Left ventricle myocardium inferior (tissue), 1 donor: ENCODE measurements at regions not wholly inside any gene's neighbourhood (a gene's known extent, or its start where the extent isn't known, plus 50 kb on each side); places are given as distances from the start of the nearest gene placed in this dataset.

Experiments used
- DNase-seq: peaks from one replicate; pipeline ENCODE4 v3.0.0-alpha.2; 2020
- H3K27ac ChIP-seq: fragments of 200-600 bp; replicated peaks from 2 replicates; pipeline ENCODE4 v1.8.0; 2021
- H3K27me3 ChIP-seq: fragments of 200-600 bp; 2 replicates; pipeline ENCODE4 v1.8.0; 2021; ENCODE audit warnings: low read depth
- H3K36me3 ChIP-seq: fragments of 200-600 bp; 2 replicates; pipeline ENCODE4 v1.8.0; 2021
- H3K4me1 ChIP-seq: fragments of 200-600 bp; 2 replicates; pipeline ENCODE4 v1.8.0; 2021
- H3K4me3 ChIP-seq: fragments of 200-600 bp; 2 replicates; pipeline ENCODE4 v1.8.0; 2021; ENCODE audit warnings: mild to moderate bottlenecking, moderate library complexity
- H3K9me3 ChIP-seq: fragments of 200-600 bp; replicated peaks from 2 replicates; pipeline ENCODE4 v1.8.0; 2021
- intact Hi-C: fragments of 100-400 bp; cut with micrococcal nuclease; formaldehyde crosslinking; loops from one replicate; pipeline ENCODE4 v1.11.0; 2022
- TF ChIP-seq, protein P1 (sequence below): fragments of 200-600 bp; IDR thresholded peaks from 2 replicates; pipeline ENCODE4 v1.8.0; 2021; ENCODE audit warnings: antibody characterized with exemption, mild to moderate bottlenecking, borderline replicate concordance
- donor health status: DM: no; HTN: yes; CAD: no; lungs with severe emphysema.

- peaks cover 3% of the 10 kb centered on the region for H3K9me3 ChIP-seq
- TF ChIP-seq, protein P1, sequence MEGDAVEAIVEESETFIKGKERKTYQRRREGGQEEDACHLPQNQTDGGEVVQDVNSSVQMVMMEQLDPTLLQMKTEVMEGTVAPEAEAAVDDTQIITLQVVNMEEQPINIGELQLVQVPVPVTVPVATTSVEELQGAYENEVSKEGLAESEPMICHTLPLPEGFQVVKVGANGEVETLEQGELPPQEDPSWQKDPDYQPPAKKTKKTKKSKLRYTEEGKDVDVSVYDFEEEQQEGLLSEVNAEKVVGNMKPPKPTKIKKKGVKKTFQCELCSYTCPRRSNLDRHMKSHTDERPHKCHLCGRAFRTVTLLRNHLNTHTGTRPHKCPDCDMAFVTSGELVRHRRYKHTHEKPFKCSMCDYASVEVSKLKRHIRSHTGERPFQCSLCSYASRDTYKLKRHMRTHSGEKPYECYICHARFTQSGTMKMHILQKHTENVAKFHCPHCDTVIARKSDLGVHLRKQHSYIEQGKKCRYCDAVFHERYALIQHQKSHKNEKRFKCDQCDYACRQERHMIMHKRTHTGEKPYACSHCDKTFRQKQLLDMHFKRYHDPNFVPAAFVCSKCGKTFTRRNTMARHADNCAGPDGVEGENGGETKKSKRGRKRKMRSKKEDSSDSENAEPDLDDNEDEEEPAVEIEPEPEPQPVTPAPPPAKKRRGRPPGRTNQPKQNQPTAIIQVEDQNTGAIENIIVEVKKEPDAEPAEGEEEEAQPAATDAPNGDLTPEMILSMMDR: no peak
- no peak overlapping the region for H3K4me3 ChIP-seq
- H3K36me3 ChIP-seq: no peaks in the 10 kb centered on the region
- no peak overlapping the region for H3K27ac ChIP-seq
- intact Hi-C loops: no loop called here
- H3K4me1 ChIP-seq: peaks cover 8% of the 10 kb centered on the region
- no peaks in the 10 kb centered on the region for H3K27me3 ChIP-seq
- no peak for DNase-seq
Measured at GRCh38 chr18:2178036-2178435, 393.3 kb downstream of the METTL4 start.

- H3K9me3 ChIP-seq: peaks cover 3% of the 10 kb centered on the region
- TF ChIP-seq, protein P1: no peak
- intact Hi-C loops: no loop called here
- DNase-seq: no peak
- H3K27ac ChIP-seq: no peak overlapping the region
- H3K4me3 ChIP-seq: no peak overlapping the region
- no peaks in the 10 kb centered on the region for H3K36me3 ChIP-seq
- no peaks in the 10 kb centered on the region for H3K27me3 ChIP-seq
- no peaks in the 10 kb centered on the region for H3K4me1 ChIP-seq
Measured at GRCh38 chr18:2179498-2180183, 391.7 kb downstream of the METTL4 start.

DNA sequence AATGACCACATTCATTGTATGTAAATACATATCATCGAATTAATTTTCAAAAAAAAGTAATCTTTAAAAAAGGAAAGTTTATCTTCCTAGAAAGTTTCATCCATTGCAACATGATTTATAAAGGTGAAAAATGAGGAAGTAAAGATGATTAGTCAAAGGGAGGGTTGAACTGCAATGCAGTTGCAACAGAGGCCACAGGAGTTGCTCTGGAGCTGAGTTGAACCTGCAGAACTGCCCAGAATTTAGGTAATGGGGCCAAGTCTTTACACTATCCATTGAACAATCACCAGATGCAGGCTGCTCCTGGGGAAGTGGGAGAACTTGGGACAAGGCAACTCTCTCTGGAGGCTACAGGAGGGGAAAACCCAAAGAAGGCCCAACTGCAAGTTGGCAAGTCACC is 390.7 kb downstream of the METTL4 start:
- Histone ChIP-seq H3K9me3 (peaks cover 3% of the 10 kb centered on the region), H3K4me1 (no peaks in the 10 kb centered on the region), H3K36me3 (no peaks in the 10 kb centered on the region), H3K27ac (no peak overlapping the region), H3K27me3 (no peaks in the 10 kb centered on the region), H3K4me3 (no peak overlapping the region)
- TF ChIP-seq, protein P1: no peak
- intact Hi-C loops: no loop called here
- DNase-seq: no peak

DNA sequence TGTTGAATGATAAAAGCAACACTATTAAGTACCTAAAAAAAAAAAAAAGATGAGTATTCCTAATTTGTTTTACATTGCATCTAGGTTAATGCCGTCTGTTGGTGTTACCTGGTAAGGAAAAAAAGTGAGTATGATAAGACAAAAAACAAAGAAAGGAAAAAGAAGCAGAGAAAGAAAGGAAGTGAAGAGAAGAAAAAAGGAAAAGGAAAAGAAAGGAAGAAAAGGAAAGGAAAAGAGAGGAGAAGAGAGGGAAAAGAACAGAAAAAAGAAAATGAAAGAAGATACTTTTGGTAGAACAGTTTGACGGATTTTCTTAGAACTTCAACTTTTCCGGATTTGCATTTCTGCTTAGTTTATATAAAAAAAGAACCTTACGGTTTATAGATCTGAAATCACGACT is 387.9 kb downstream of the METTL4 start:
- no peak overlapping the region for H3K27ac ChIP-seq
- no peaks in the 10 kb centered on the region for H3K27me3 ChIP-seq
- no peak overlapping the region for H3K4me3 ChIP-seq
- intact Hi-C loops: no loop called here
- peaks cover 3% of the 10 kb centered on the region for H3K9me3 ChIP-seq
- H3K4me1 ChIP-seq: no peaks in the 10 kb centered on the region
- TF ChIP-seq, protein P1: no peak
- DNase-seq: no peak
- H3K36me3 ChIP-seq: no peaks in the 10 kb centered on the region

DNA sequence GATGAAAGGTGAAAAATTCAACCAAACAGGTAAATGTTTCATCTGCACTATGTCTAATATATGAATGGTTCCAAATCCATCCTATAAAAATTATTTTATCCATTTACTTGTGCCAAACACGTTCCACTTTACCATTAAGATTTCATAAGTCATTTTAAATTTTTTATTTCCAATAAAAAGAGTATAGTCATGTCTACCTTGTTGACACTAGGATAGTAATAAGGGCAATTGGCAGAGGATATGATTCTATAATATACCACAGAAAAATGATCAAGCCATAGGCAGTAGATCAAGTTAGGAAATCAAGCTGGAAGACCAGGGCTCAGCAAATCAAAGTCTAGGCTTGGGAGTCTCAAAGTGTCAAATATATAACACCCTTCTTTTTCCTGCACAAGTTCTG is 384.3 kb downstream of the METTL4 start:
- no peak for DNase-seq
- H3K27ac ChIP-seq: no peak overlapping the region
- H3K9me3 ChIP-seq: no peaks in the 10 kb centered on the region
- intact Hi-C loops: no loop called here
- H3K27me3 ChIP-seq: no peaks in the 10 kb centered on the region
- no peaks in the 10 kb centered on the region for H3K36me3 ChIP-seq
- no peak overlapping the region for H3K4me3 ChIP-seq
- no peaks in the 10 kb centered on the region for H3K4me1 ChIP-seq
- TF ChIP-seq, protein P1: no peak

GRCh38 chr18:2188258-2188657 is 383.0 kb downstream of the METTL4 start:
- TF ChIP-seq, protein P1: no peak
- intact Hi-C loops: no loop called here
- Histone ChIP-seq H3K27ac (no peak overlapping the region), H3K4me1 (no peaks in the 10 kb centered on the region), H3K4me3 (no peak overlapping the region), H3K27me3 (no peaks in the 10 kb centered on the region), H3K9me3 (peaks cover 5% of the 10 kb centered on the region), H3K36me3 (no peaks in the 10 kb centered on the region)
- DNase-seq: no peak
